Stimulated activated naive CD4-positive, alpha-beta T cell treated with Interleukin-2 at 50 U/mL for 16 hours (primary cell): ENCODE measurements at regions not wholly inside any gene's neighbourhood (a gene's known extent, or its start where the extent isn't known, plus 50 kb on each side); places are given as distances from the start of the nearest gene placed in this dataset.
"Not testable (repeated sequence)": the region's sequence is repeated elsewhere in the genome, so short reads cannot be mapped to it uniquely, and the experiment has no call there.

Experiments used
- DNase-seq: peaks from one replicate; lab custom pipeline; 2025; lab: John Stamatoyannopoulos, UW

DNA sequence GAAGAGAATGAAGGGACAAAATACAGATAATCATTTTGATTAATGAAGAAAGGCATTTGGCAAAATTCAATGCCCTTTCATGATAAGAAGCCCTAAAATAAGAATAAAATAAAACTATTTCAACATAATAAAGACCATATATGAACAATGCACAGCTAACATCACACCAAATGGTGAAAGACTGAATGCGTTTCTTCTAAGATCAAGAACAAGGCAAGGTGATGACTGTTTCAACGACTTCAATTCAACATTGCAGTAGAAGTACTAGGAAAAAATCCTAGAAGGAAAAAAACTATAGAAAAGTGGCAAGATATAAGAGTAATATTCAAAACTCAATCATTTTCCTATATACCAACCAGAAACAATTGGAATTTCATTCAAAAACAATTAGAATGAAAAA is 280.1 kb upstream of the GRM7 start:
- no peak for DNase-seq

DNA sequence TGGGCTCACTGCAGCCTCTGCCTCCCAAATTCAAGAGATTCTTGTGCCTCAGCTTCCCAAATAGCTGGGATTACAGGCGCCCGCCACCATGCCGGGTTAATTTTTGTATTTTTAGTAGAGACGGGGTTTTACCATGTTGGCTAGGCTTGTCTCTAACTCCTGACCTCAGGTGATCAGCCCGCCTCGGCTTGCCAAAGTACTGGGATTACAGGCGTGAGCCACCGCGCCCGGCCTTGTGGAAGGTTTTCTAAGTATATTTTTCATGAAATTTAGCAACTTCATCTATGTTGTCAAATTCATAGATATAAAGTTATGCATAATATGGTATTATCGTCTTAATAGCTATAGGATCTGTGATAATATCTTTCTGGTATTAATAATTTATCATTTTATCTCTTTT is 275.6 kb upstream of the GRM7 start:
- DNase-seq = no peak

DNA sequence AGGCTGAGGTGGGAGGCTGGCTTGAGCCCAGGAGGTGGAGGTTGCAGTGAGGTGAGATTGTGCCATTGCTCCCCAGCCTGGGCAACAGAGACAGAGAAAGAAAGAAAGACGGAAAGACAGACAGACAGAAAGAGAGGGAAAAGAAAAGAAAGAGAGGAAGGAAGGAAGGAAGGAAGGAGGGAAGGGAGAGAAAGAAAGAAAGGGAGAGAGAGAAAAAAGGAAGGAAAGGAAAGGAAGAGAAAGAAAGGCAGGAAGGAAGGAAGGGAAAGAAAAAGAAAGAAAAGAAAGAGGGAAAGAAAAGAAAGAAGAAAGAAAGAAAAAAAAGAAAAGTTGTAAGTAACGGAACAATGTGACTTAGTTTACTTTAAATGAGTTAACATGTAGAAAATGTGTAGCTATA is 260.7 kb upstream of the GRM7 start:
- no peak for DNase-seq

- DNase-seq = no peak
Measured at GRCh38 chr3:6601374-6601773, 259.5 kb upstream of the GRM7 start.

DNA sequence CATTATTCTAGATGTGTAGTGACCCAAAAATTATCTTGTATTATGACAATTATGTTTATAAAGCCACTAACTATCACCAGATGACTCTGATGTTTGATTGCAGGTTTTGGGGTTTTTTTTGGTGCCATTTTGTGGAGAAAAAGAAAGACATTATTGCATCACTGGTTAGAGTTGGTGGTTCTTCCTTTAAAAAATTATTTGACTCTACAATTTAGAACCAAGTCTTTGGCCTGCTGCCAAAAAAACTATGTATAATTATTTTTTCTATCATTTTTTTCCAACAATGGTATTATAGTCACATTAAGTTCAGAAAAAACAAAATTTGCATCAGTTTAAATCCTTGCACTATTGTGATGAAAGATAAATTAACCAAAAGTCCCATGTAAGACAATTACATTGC is 258.6 kb upstream of the GRM7 start:
- DNase-seq = no peak

- no peak for DNase-seq
Measured at GRCh38 chr3:6605227-6605626, 255.7 kb upstream of the GRM7 start.

DNA sequence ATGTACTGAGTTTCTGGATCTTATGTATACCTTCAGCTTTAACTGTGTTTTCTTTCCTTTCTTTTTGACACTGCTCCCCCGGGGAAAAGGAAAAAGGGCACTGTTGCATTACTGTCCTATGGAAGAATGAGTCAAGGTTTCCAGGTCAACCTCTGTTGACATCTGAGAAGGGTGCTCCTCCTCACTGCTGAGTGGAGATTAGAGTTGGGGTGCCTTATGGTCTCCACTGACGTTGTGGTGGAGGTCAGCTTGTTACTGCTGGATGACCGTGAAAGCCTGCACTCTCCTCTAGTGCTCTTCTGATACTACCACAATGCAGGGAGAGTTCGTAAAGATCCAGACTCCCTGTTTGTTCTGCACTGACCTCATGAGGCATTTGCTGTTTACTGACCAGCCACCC is 252.1 kb upstream of the GRM7 start:
- no peak for DNase-seq

- no peak for DNase-seq
Measured at GRCh38 chr3:6612034-6612616, 248.8 kb upstream of the GRM7 start.

- DNase-seq = no peak
Measured at GRCh38 chr3:6622260-6622659, 238.7 kb upstream of the GRM7 start.

DNA sequence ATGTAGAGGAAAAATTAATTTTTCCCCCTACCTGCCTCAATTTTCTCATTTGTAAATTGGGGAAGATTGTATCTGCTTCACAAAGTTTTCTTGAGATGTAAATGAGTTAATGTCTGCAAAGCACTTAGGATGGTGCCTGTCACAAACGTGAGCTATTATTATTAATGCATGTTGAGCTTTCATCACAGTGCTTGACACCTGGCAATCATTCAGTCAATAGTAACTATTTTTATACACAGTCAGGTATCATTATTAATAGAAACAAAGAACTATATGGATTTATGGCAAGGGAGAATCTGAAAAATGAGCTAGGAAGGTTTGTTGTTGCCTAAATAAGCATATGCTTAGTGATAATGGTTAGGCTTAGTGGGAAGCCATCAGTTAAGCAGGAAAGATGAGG is 238.2 kb upstream of the GRM7 start:
- no peak for DNase-seq

- DNase-seq = no peak
Measured at GRCh38 chr3:6631376-6631775, 229.5 kb upstream of the GRM7 start.

DNA sequence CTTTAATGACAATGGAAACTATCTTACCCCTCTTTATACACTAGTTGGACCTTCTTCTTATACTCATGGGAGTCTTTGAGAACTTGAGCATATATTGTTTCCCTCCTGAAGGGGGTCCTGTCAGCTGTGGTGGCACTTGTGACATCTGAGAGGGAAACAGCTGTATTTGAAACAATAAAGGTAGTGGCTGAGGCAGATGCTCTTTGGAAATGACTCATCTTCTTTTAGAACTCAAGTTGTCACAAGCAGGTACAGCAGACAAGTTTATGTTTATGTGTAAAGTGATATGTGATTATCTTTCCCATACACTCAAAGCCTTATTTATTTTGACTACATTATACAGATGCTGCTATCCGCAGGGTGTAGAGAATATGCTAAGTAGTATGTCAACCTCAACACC is 220.0 kb upstream of the GRM7 start:
- no peak for DNase-seq

DNA sequence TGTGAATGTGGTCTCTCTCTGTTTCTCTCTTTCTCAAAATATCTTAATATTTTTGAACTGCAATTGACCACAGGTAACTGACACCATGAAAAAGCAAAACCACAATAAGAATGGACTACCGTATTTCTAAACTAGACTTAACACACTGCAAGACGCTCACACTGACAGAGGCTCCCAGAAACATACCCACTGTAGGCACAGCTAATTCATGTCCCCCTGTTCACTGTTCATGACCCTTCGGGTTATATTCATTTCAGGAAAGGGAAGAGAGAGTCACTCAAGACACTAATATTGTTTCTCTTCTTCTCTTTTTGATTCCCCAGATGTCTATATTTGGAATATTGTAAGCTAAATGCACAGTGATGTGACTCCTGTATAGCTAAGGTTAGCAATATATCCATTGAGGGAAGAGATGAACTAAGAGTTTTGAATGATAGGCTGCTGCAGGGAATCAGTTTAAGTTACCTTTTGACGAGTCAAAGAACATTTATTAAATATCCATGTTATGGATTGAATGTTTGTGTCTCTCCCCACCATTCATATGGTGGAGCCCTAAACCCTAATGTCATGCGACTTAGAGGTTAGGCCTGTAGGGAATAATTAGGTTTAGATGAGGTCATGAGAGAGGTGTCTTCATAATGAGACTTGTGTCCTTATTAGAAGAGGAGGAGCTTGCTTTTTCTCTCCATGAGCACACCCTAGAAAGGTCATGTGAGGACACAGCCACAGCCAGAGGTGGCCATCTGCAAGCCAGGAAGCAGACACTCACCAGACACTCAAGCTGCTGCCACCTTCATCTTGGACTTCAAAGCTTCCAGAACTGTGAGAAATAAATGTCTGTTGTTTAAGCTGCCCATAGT is 216.6 kb upstream of the GRM7 start:
- no peak for DNase-seq

GRCh38 chr3:6654670-6655069 is 206.2 kb upstream of the GRM7 start:
- DNase-seq = no peak

- no peak for DNase-seq
Measured at GRCh38 chr3:6655275-6655674, 205.6 kb upstream of the GRM7 start.

GRCh38 chr3:6657591-6657990 is 203.3 kb upstream of the GRM7 start:
- DNase-seq = no peak

DNA sequence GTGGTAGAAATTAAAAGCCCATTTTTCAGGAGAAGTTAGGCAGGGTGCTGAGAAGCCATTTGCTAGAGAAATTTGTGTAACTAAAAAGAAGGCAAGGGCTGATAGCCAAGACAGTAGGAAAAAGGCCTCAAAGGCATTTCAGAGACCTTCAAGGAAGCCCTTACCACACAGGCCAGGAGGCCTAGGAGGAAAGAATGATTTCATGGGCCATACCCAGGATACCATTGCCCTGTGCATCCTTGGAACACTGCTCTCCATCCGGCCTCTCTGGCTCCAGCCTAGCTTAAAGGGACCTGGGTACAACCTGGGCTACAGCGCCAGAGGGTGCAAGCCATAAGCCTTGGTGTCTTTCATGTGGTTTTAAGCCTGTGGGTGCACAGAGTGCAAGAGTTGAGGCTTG is 193.6 kb upstream of the GRM7 start:
- DNase-seq = no peak

DNA sequence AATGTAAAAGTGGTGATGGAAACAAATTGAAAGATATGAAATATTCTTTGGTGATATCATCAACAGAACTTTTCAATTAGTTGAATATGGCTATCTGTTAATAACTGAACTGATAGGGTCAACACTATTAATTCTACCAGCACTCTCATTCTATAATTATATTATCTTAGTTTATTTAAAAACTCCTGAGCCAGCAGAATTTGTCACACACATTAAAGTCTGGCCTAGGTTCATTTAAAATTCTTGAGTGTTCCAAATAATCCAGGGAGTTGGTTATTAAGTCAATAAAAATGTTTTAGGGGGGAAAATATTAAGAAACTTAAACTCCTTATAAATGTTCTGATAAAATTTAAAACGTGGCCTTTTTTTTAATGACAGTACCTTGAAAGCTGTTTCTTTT is 189.6 kb upstream of the GRM7 start:
- DNase-seq = no peak

GRCh38 chr3:6679510-6679909 is 181.4 kb upstream of the GRM7 start:
- DNase-seq = no peak

GRCh38 chr3:6680119-6680806 is 180.7 kb upstream of the GRM7 start:
- no peak for DNase-seq

DNA sequence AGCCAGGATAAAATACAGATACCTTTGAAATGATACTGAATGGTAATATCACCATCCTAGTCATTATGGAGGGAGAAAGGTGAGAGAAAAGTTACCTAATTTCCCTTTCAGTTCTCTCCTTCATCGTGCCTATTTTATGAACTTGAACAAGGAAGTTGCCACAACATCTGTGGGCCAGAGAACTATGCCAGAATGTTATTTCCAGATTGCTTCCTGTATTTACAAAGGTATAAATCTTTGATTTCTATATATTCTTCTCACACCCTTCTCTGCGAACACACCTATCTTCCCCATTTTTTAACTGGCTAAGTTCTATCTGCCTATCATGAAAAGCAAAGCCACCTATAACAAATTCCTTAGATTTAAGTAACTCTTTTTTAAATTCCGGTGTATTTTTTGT is 163.6 kb upstream of the GRM7 start:
- DNase-seq = no peak

- DNase-seq = no peak
Measured at GRCh38 chr3:6697722-6698121, 163.2 kb upstream of the GRM7 start.

DNA sequence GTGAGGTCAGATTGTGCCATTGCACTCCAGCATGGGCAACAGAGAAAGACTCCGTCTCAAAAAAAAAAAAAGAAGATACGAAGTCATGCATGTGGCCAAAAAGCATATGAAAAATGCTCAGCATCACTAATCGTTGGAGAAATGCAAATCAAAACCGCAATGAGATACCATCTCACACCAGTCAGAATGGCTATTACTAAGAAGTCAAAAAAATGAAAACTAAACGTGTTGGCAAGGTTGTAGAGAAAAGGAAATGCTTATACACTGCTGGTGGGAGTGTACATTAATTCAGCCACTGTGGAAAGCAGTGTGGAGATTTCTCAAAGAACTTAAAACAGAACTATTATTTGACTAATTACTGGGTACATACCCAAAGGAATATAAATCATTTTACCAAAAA is 156.1 kb upstream of the GRM7 start:
- DNase-seq = not testable (repeated sequence)
